K562 (cell line): ENCODE measurements at regions not wholly inside any gene's neighbourhood (a gene's known extent, or its start where the extent isn't known, plus 50 kb on each side); places are given as distances from the start of the nearest gene placed in this dataset.

ENCODE experiments used
- ATAC-seq: fragments of 200-7000 bp; cut with Tn5 transposase; 3 replicates; pipeline ENCODE4 v1.9.1; 2020; ENCODE audit warnings: moderate library complexity
- BruUV-seq: library from RNA; stranded (reverse); fragments of 400-500 nt; replicated peaks from 2 replicates; lab custom pipeline; 2021; lab: Mats Ljungman, UMichigan
- CTCF ChIA-PET: fragments of 300-600 bp; formaldehyde crosslinking; extraction: SDS; loops from one replicate; lab custom pipeline; 2021; ENCODE audit warnings: low intra/inter-chr PET ratio; lab: Yijun Ruan, JAX
- POLR2A ChIA-PET: fragments of 300-600, 350-650 bp; sonication (Branson Sonifier 250); formaldehyde crosslinking; extraction: SDS; loops from one replicate; lab custom pipeline; 2021; ENCODE audit warnings: antibody characterized with exemption, inconsistent platforms; lab: Yijun Ruan, JAX
- DNase-seq, 4 experiments: peaks; one replicate each; pipeline versions ENCODE4 v3.0.0 to v3.0.0-alpha.2; 2011 to 2018; ENCODE audit warnings: low spot score in 3 of 4, mixed read lengths in 3 of 4; ENCODE audit errors: extremely low read depth in 1 of 4
- FAIRE-seq: peaks from 2 replicates; lab custom pipeline; 2011; peaks lifted over from hg19 to GRCh38; lab: Jason Lieb, UNC
- H2AFZ ChIP-seq: 2 replicates; pipeline ENCODE4 v1.6.0; 2011; ENCODE audit warnings: low read depth, low read length, control low read depth, inconsistent platforms
- H3K27ac ChIP-seq: fragments of 200-600 bp; 3 replicates; pipeline ENCODE4 v1.8.0; 2011; ENCODE audit warnings: low read depth, mild to moderate bottlenecking, control low read depth, inconsistent platforms, low read length, moderate library complexity, mixed read lengths; ENCODE audit errors: extremely low read depth
- H3K27me3 ChIP-seq, 2 experiments: fragments of 300-600 bp in 1 of 2; 2 replicates in 1 of 2; 3 replicates in 1 of 2; pipeline versions ENCODE4 v1.6.0 to v1.8.0; 2011; ENCODE audit warnings: inconsistent platforms in 2 of 2, low read length in 2 of 2, mild to moderate bottlenecking in 1 of 2, mixed read lengths in 1 of 2, moderate library complexity in 1 of 2; ENCODE audit not compliant: control insufficient read depth in 2 of 2, insufficient read depth in 2 of 2
- H3K36me3 ChIP-seq: fragments of 300-600 bp; 3 replicates; pipeline ENCODE4 v1.8.0; 2011; ENCODE audit warnings: mild to moderate bottlenecking, low read length, inconsistent platforms; ENCODE audit not compliant: control insufficient read depth, insufficient read depth
- H3K4me1 ChIP-seq, 2 experiments: fragments of 200-600 bp in 1 of 2; replicated peaks in 1 of 2; 2 replicates in 1 of 2; 3 replicates in 1 of 2; pipeline versions ENCODE4 v1.5.1 to v1.8.0; 2011; ENCODE audit warnings: inconsistent platforms in 2 of 2, low read length in 2 of 2, mild to moderate bottlenecking in 1 of 2, mixed read lengths in 1 of 2, moderate library complexity in 1 of 2; ENCODE audit not compliant: control insufficient read depth in 2 of 2, insufficient read depth in 2 of 2
- H3K4me2 ChIP-seq: 2 replicates; pipeline ENCODE4 v1.6.1; 2011; ENCODE audit warnings: low read length, control low read depth, inconsistent platforms, mixed read lengths; ENCODE audit not compliant: insufficient read depth
- H3K4me3 ChIP-seq: fragments of 200-600 bp; sonication (generic), shearing (Covaris generic); 2 replicates; pipeline ENCODE4 v1.5.1; 2016; ENCODE audit warnings: control low read depth, inconsistent platforms
- H3K79me2 ChIP-seq: fragments of 200-600 bp; 3 replicates; pipeline ENCODE4 v1.8.0; 2011; ENCODE audit warnings: low read length, inconsistent platforms; ENCODE audit not compliant: control insufficient read depth, insufficient read depth
- H3K9ac ChIP-seq, 2 experiments: 2 replicates each; pipeline versions ENCODE4 v1.6.0 to v1.6.1; 2011; ENCODE audit warnings: low read depth in 2 of 2, low read length in 2 of 2, control low read depth in 1 of 2, inconsistent platforms in 1 of 2, mild to moderate bottlenecking in 1 of 2, mixed read lengths in 1 of 2; ENCODE audit not compliant: insufficient read depth in 1 of 2
- H3K9me1 ChIP-seq: one replicate; pipeline ENCODE4 v1.6.0; 2011; ENCODE audit warnings: inconsistent platforms, mild to moderate bottlenecking, low read length, moderate library complexity; ENCODE audit not compliant: control insufficient read depth, insufficient read depth
- H3K9me3 ChIP-seq: replicated peaks from 2 replicates; pipeline ENCODE4 v1.5.1; 2011; ENCODE audit warnings: low read depth, low read length, inconsistent platforms; ENCODE audit not compliant: control insufficient read depth, insufficient read depth
- H4K20me1 ChIP-seq: replicated peaks from 2 replicates; pipeline ENCODE4 v1.6.1; 2011; ENCODE audit warnings: low read length, inconsistent platforms, mixed read lengths; ENCODE audit not compliant: control insufficient read depth, insufficient read depth
- CREB1 ChIP-seq, 2 experiments: sonication (generic) in 1 of 2; formaldehyde crosslinking in 1 of 2; IDR thresholded peaks; 2 replicates each; pipeline versions ENCODE4 v1.6.1 to v1.8.0; 2012 to 2022; ENCODE audit warnings: inconsistent platforms in 1 of 2, mild to moderate bottlenecking in 1 of 2, missing genetic modification reagents in 1 of 2, moderate library complexity in 1 of 2
- EP400 ChIP-seq: fragments of 450-650 bp; IDR thresholded peaks from 2 replicates; pipeline ENCODE4 v1.6.1; 2017; ENCODE audit warnings: antibody characterized with exemption, mild to moderate bottlenecking, moderate library complexity
- ESRRA ChIP-seq: fragments of 450-650 bp; IDR thresholded peaks from 2 replicates; pipeline ENCODE4 v1.6.1; 2014; ENCODE audit warnings: low read depth, mild to moderate bottlenecking, moderate library complexity, borderline replicate concordance
- KDM5B ChIP-seq: fragments of 200-600 bp; sonication (generic); IDR thresholded peaks from 2 replicates; pipeline ENCODE4 v1.6.1; 2012; ENCODE audit warnings: low read depth, mild to moderate bottlenecking, moderate library complexity, low read length, control low read depth, inconsistent platforms; ENCODE audit not compliant: insufficient replicate concordance
- MCM3 ChIP-seq: fragments of 450-650 bp; IDR thresholded peaks from 2 replicates; pipeline ENCODE4 v1.6.1; 2016
- RBFOX2 ChIP-seq: fragments of 200-400 bp; formaldehyde crosslinking; IDR thresholded peaks from 2 replicates; pipeline ENCODE4 v1.6.1; 2017; ENCODE audit warnings: low read depth, mild to moderate bottlenecking, low read length, moderate library complexity
- RFX5 ChIP-seq: IDR thresholded peaks from 2 replicates; pipeline ENCODE4 v1.6.1; 2011; ENCODE audit warnings: low read depth, mild to moderate bottlenecking, improper control_type of control experiment, low read length
- ZNF408 ChIP-seq: fragments of 250-450 bp; sonication (Bioruptor Pico); IDR thresholded peaks from 2 replicates; pipeline ENCODE4 v1.4.0; 2020; ENCODE audit warnings: low read depth, mild to moderate bottlenecking, moderate library complexity
- ZNF57 ChIP-seq: fragments of 450-650 bp; formaldehyde crosslinking; IDR thresholded peaks from 2 replicates; pipeline ENCODE4 v1.4.0; 2020; ENCODE audit warnings: mild to moderate bottlenecking, moderate library complexity
- ZNF586 ChIP-seq: fragments of 450-650 bp; formaldehyde crosslinking; conservative IDR thresholded peaks from 2 replicates; pipeline ENCODE4 v1.4.0; 2020; ENCODE audit warnings: mild to moderate bottlenecking, moderate library complexity
- WGBS: fragments of 100-300 bp; shearing (Covaris generic); methylation state at CpG from one replicate; pipeline ENCODE4 v1.1.6; 2016; ENCODE audit warnings: low coverage, mixed read lengths; ENCODE audit not compliant: insufficient coverage; ENCODE audit errors: missing lambda C conversion rate; 5-methylcytosine and 5-hydroxymethylcytosine counted together
- in situ Hi-C: fragments of 300-500 bp; cut with MboI; formaldehyde crosslinking; loops from 4 replicates; pipeline ENCODE4 v1.15.0; 2018; ENCODE audit warnings: inconsistent platforms, mixed read lengths
- intact Hi-C: fragments of 100-400 bp; cut with micrococcal nuclease; formaldehyde crosslinking; loops from 2 replicates; pipeline ENCODE4 v1.14.2; 2022

DNA sequence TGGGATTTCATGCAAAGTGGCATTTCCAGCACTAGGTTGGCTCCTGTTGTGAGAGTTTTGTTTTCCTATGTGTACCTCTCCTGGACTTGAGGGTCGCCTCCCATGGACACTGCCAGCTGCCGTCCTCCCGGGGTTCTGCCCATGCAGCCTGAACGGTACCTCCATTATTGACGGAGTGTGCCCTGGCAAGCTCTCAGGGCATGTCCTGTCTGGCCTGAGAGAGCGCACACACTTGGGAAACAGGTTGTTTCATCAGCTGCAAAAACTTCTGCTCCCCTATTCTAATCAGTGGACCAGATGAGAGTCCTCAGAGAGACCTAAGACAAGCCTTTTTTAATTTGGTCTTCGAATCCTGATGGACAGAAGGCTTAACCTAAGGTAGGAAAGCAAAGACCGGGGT lies 56.6 kb upstream of the HOPX start:
- Histone ChIP-seq H3K27ac (no peak overlapping the region), H4K20me1 (no peaks in the 10 kb centered on the region), H3K36me3 (no peaks in the 10 kb centered on the region), H3K9me3 (no peaks in the 10 kb centered on the region), H3K9me1 (no peaks in the 10 kb centered on the region), H2AFZ (no peak overlapping the region), H3K4me3 (no peak overlapping the region), H3K9ac (no peak overlapping the region)
- in situ Hi-C loops = no loop called here
- 4% methylated on average over 8 of the region's 8 CpGs for WGBS
- ChIA-PET POLR2A (no interaction called here), CTCF (no interaction called here)
- ATAC-seq = no peak
- TF ChIP-seq RFX5 (no peak), MCM3 (no peak), EP400 (no peak), ESRRA (no peak)
- TF ChIP-seq, all 486 proteins: peak for 0
- DNase-seq (no peak), FAIRE-seq (no peak)
- Histone ChIP-seq H3K4me1 (no peaks in the 10 kb centered on the region), H3K4me2 (no peak overlapping the region), H3K79me2 (no peaks in the 10 kb centered on the region), H3K27me3 (peaks cover 0 to 13% of the 10 kb centered on the region in 2 experiments; a peak in 3 of 5 replicates)
- intact Hi-C loops = no loop called here
- no TSS peak for BruUV-seq

DNA sequence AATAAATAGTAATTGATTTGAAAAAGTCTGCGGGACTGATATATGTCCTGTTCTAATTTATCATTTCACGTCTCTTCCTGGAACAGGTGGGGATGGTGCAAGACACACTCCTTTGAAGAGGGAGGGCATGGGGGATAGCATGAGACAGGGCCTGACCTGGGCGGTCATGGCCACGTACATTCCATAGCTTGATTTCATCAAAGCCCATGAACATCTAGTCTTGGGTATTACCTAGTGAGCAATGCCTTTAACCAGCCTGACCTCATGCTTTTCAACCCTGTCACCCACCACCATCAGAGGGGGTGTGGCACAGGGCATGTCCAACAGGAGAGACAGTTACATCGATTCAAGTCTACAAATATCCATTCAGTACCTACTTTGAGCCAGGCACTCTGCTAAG lies 52.3 kb upstream of the HOPX start:
- ChIA-PET CTCF (no interaction called here), POLR2A (interaction anchor here (0.6 kb wide), 1 partner anchor 65 kb away, joined by 3 read pairs; no protein-coding TSS in a partner anchor)
- H3K27me3 ChIP-seq = peaks cover 0 to 12% of the 10 kb centered on the region in 2 experiments; a peak in 3 of 5 replicates
- H3K4me3 ChIP-seq = no peak overlapping the region
- no peaks in the 10 kb centered on the region for H4K20me1 ChIP-seq
- no peak for FAIRE-seq
- H3K36me3 ChIP-seq = no peaks in the 10 kb centered on the region
- no peaks in the 10 kb centered on the region for H3K79me2 ChIP-seq
- H3K27ac ChIP-seq = no peak overlapping the region
- no peak overlapping the region for H3K9ac ChIP-seq
- WGBS = 7% methylated on average over 5 of the region's 5 CpGs
- H3K4me2 ChIP-seq = no peak overlapping the region
- ATAC-seq = no peak
- no peaks in the 10 kb centered on the region for H3K9me3 ChIP-seq
- H3K4me1 ChIP-seq = peaks cover 5 to 8% of the 10 kb centered on the region in 2 experiments; a peak in 3 of 5 replicates
- intact Hi-C loops (no loop called here), in situ Hi-C loops (no loop called here)
- H3K9me1 ChIP-seq = no peaks in the 10 kb centered on the region
- TF ChIP-seq ZNF57 = no peak
- no peak for TF ChIP-seq ZNF586
- no peak for TF ChIP-seq CREB1 (IDR thresholded peaks at IDR 0.05)
- TF ChIP-seq CREB1 (CRISPR knock-in tag; IDR thresholded peaks at IDR 0.05) = no peak
- no peak for TF ChIP-seq KDM5B
- TF ChIP-seq RBFOX2 = no peak
- no peak for TF ChIP-seq ZNF408 (CRISPR knock-in tag)
- H2AFZ ChIP-seq = no peak overlapping the region
- no peak for DNase-seq
- BruUV-seq = no TSS peak
